ENCODE measurements at regions not wholly inside any gene's neighbourhood (a gene's known extent, or its start where the extent isn't known, plus 50 kb on each side); places are given as distances from the start of the nearest gene placed in this dataset.
A peak's percentile ranks its signal among the peaks of the same experiment; 100 is the strongest.

DNA sequence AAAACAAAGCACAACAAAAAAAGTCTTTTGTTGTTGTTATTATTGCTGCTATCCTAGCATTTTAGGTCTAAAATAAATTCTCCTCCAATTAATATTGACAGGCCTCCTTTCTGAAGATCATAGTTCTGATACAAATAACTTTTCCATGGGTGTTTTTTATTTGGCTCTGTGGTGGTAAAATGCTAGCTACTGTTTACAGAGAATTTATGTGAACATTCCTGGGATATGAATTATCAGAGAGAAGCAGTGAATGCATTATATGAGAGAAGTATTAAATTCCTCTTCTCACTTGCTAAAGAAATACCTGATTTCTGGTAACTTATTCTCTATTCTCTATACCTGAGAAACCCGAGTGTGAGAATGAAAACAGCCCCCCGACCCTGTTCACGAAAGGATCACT, 57.5 kb upstream of the TMCO5A start:
- no peaks in the 10 kb centered on the region for H3K36me3 Mint-ChIP-seq (ENCODE audit: insufficient read depth)
- H3K27me3 Mint-ChIP-seq, result peaks cover 31 to 36% of the 10 kb centered on the region in 2 donors
- no peaks in the 10 kb centered on the region for H3K4me1 Mint-ChIP-seq (ENCODE audit: low read depth in 2 of 2)
- no peak overlapping the region for H3K4me3 Mint-ChIP-seq
- DNase-seq (no peak), ATAC-seq (replicated peaks) (no peak)
- no peak overlapping the region for H3K27ac Mint-ChIP-seq
- H3K9me3 Mint-ChIP-seq, result no peaks in the 10 kb centered on the region

DNA sequence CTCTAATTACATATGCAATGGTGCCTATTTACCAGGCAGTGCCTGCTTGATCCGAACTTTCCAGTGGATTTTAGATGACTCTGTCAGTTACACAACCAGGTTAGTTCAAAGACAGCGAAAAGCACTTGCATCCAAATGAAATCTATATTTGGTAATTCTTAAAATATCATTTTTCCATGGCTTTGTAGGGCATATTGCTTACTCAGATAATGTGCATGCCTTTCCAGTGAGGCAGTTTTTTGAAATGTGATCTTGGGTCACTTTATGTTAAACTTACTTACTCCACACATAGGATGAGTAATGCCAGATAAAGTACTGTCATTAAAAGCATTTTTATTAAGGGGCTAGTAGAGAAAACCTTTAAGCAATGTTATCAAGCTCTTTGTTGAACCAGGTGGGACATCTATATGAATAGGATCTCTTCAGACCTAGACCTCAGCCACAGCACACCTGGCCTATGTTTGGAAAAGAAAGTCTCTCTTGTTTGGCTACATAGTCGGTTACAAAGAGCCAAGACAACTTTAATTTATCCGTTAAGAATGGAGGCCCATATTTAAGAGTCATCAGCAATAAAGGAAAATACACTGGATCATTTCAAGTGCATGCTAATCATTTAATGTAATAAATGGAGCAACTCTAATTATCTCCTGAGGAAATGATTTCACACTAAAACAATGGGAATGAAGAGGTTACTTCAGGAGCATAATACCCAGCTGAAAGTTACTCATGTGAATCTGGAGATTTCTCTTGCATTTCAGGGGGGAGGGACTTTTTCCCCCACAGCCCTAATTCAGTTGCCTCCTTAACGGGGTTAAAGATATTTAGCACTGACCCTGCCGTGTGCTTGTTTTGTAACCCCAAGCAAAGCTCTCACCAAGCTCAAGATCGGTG, 56.3 kb upstream of the TMCO5A start:
- Mint-ChIP-seq H3K27me3 (peaks cover 35 to 40% of the 10 kb centered on the region in 2 donors), H3K27ac (no peak overlapping the region), H3K4me1 (ENCODE audit: low read depth in 2 of 2) (no peaks in the 10 kb centered on the region), H3K9me3 (no peaks in the 10 kb centered on the region), H3K36me3 (ENCODE audit: insufficient read depth) (no peaks in the 10 kb centered on the region), H3K4me3 (no peak overlapping the region)
- ATAC-seq (replicated peaks), result no peak
- DNase-seq, result no peak

DNA sequence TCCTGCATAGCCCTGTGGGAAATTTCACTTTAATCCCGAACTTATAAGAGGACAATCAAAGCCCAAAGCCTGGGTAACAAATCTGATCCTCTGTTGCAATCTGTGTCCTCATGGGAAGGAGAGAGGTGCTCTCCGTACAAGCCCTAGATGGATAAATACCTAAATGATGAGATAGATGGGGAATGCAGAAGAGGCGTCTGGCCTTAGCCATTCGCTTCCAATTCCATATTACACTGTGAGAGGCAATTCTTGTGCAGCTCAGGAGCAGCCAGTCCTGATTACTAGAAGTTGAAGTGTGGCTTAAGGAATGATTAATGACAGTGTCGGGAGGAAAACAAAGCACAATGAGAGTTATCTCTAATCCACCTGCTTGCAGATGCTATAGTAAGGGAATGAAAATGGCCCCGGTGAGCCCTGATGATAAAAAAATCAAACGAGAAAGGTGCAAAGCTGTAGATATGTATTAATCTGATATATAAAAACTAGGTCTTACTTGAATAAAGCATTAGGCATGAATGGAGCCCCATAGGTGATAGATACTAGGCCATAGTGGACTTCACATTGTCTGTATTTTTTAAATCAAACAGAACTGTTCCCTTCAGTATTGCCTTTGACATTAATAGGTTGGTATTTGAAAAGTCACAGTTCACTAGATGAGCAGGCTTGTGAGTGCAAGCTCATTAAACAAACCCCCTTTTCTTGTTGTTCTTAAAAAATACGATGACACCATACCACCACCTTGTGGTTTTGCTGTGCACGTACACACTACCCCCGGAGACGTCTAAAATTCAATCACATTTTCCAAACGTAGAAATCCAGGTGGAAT, 54.2 kb upstream of the TMCO5A start:
- H3K4me1 Mint-ChIP-seq (ENCODE audit: low read depth in 2 of 2), result no peaks in the 10 kb centered on the region
- H3K4me3 Mint-ChIP-seq, result no peak overlapping the region
- peak overlapping the region in 1 of 2 donors; percentile 30 for H3K27ac Mint-ChIP-seq
- H3K36me3 Mint-ChIP-seq (ENCODE audit: insufficient read depth), result no peaks in the 10 kb centered on the region
- ATAC-seq (replicated peaks) (no peak), DNase-seq (no peak)
- H3K27me3 Mint-ChIP-seq, result peaks cover 54 to 58% of the 10 kb centered on the region in 2 donors
- H3K9me3 Mint-ChIP-seq, result no peaks in the 10 kb centered on the region

DNA sequence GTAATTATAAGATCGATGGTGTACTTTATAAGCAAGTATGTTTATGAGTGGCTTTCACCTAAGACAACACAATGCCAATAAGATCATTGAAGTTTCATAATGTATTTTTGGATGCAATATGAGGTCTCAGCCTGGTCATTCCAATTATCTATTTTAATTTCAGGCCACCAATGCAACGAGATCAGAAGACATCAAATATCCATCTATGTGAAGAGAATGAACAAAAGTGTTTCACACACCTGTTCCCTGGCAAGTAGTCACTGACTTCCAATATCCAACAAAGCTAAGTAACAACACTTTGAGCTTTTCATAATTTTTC, 53.6 kb upstream of the TMCO5A start:
- DNase-seq (no peak), ATAC-seq (replicated peaks) (no peak)
- peaks cover 54 to 55% of the 10 kb centered on the region in 2 donors for H3K27me3 Mint-ChIP-seq
- H3K4me3 Mint-ChIP-seq, result no peak overlapping the region
- no peaks in the 10 kb centered on the region for H3K36me3 Mint-ChIP-seq (ENCODE audit: insufficient read depth)
- H3K9me3 Mint-ChIP-seq, result no peaks in the 10 kb centered on the region
- no peaks in the 10 kb centered on the region for H3K4me1 Mint-ChIP-seq (ENCODE audit: low read depth in 2 of 2)
- H3K27ac Mint-ChIP-seq, result peak overlapping the region in 1 of 2 donors; percentile 30

DNA sequence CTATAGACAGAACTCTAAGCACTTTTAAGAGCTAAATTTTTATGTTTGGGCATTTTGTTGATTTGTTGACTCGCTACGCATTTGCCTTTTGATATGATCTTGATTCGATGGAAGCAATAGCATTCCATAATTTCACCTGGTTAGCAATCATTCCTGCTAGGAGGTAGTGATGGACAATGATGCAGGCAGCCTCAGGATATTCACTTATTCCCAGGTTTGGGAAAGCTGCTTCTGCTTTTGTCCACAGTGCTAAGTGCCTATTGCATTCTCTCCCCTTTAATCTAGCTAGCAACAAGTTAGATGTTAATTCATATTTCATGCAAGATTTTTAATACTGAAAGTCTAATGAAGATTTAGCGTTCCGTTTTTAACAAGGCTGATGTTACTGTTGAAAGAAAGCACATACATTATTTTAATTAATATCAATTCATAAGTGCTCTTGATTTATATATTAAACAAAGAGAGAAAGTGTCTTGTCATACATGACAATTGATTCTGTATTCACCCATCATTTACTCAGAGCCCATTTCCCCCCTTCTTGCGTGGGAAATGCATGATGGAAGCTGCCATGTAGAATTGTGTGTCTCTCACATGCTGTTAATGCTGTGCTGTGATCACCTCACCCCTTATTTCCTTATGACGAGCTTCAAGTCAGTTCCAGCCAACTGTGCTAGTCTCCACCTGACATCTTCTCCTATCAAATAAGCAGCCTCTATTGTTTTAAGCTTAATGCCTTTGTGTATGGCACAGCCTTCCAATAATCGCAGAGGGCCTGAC, 53.0 kb upstream of the TMCO5A start:
- Mint-ChIP-seq H3K4me1 (ENCODE audit: low read depth in 2 of 2) (no peaks in the 10 kb centered on the region), H3K4me3 (no peak overlapping the region), H3K27ac (no peak overlapping the region), H3K27me3 (peaks cover 48 to 49% of the 10 kb centered on the region in 2 donors), H3K9me3 (no peaks in the 10 kb centered on the region), H3K36me3 (ENCODE audit: insufficient read depth) (no peaks in the 10 kb centered on the region)
- no peak for ATAC-seq (replicated peaks)
- DNase-seq, result no peak

GRCh38 chr15:37882640-37883039, 51.8 kb upstream of the TMCO5A start:
- H3K4me3 Mint-ChIP-seq, result no peak overlapping the region
- no peak for DNase-seq
- H3K27me3 Mint-ChIP-seq, result peaks cover 41 to 47% of the 10 kb centered on the region in 2 donors
- H3K4me1 Mint-ChIP-seq (ENCODE audit: low read depth in 2 of 2), result no peaks in the 10 kb centered on the region
- H3K27ac Mint-ChIP-seq, result no peak overlapping the region
- no peak for ATAC-seq (replicated peaks)
- H3K36me3 Mint-ChIP-seq (ENCODE audit: insufficient read depth), result no peaks in the 10 kb centered on the region
- H3K9me3 Mint-ChIP-seq, result no peaks in the 10 kb centered on the region

All from effector memory CD8-positive, alpha-beta T cell (primary cell).